CD4-positive, alpha-beta memory T cell (primary cell): ENCODE measurements at regions not wholly inside any gene's neighbourhood (a gene's known extent, or its start where the extent isn't known, plus 50 kb on each side); places are given as distances from the start of the nearest gene placed in this dataset.

Source experiments
- CTCF ChIA-PET: fragments of 350-600 bp; sonication (Branson Sonifier 250); formaldehyde crosslinking; loops from one replicate; lab custom pipeline; 2021; ENCODE audit warnings: inconsistent platforms; ENCODE audit not compliant: partially characterized antibody; lab: Charles Lee
- POLR2A ChIA-PET: fragments of 350-600 bp; sonication (Branson Sonifier 250); formaldehyde crosslinking; loops from one replicate; lab custom pipeline; 2021; ENCODE audit not compliant: partially characterized antibody; lab: Charles Lee
- DNase-seq, 5 donors: peaks; one replicate each; pipeline versions ENCODE4 v3.0.0 to v3.0.0-alpha.2; 2020 to 2022; ENCODE audit warnings: mixed read lengths in 1 of 5
- H3K27ac ChIP-seq: one replicate; pipeline ENCODE4 v1.7.0; 2013; ENCODE audit warnings: low read depth, low read length
- H3K27me3 ChIP-seq: 2 replicates; pipeline ENCODE4 v1.7.0; 2013; ENCODE audit warnings: mild to moderate bottlenecking, low read length, moderate library complexity; ENCODE audit not compliant: insufficient read depth
- H3K36me3 ChIP-seq: 2 replicates; pipeline ENCODE4 v1.7.0; 2013; ENCODE audit warnings: mild to moderate bottlenecking, low read length, moderate library complexity; ENCODE audit not compliant: insufficient read depth
- H3K4me1 ChIP-seq: 2 replicates; pipeline ENCODE4 v1.7.0; 2013; ENCODE audit warnings: mild to moderate bottlenecking, low read length, moderate library complexity; ENCODE audit not compliant: insufficient read depth
- H3K4me3 ChIP-seq, 2 donors: one replicate each; pipeline ENCODE4 v1.7.0; 2013; ENCODE audit warnings: low read length in 2 of 2, mild to moderate bottlenecking in 1 of 2
- H3K9me3 ChIP-seq, 2 donors: one replicate each; pipeline ENCODE4 v1.7.0; 2013; ENCODE audit warnings: low read length in 2 of 2, control low read depth in 1 of 2; ENCODE audit not compliant: control insufficient read depth in 1 of 2
- H3K27ac Mint-ChIP-seq, 7 donors: one replicate each; pipeline ENCODE4 v1.8.0; 2020 to 2021; ENCODE audit warnings: mixed read lengths in 7 of 7, mild to moderate bottlenecking in 6 of 7, inconsistent platforms in 3 of 7, moderate library complexity in 3 of 7
- H3K27me3 Mint-ChIP-seq, 2 donors: one replicate each; pipeline ENCODE4 v1.8.0; 2020 to 2021; ENCODE audit warnings: mixed read lengths in 2 of 2
- H3K36me3 Mint-ChIP-seq, 2 donors: one replicate each; pipeline ENCODE4 v1.8.0; 2020 to 2021; ENCODE audit warnings: mixed read lengths in 2 of 2, inconsistent platforms in 1 of 2, mild to moderate bottlenecking in 1 of 2
- H3K4me1 Mint-ChIP-seq, 4 donors: one replicate each; pipeline ENCODE4 v1.8.0; 2020 to 2021; ENCODE audit warnings: mixed read lengths in 4 of 4, mild to moderate bottlenecking in 1 of 4
- H3K4me3 Mint-ChIP-seq, 8 donors: one replicate each; pipeline ENCODE4 v1.8.0; 2020 to 2021; ENCODE audit warnings: mixed read lengths in 8 of 8, mild to moderate bottlenecking in 7 of 8, moderate library complexity in 6 of 8, inconsistent platforms in 3 of 8
- H3K9me3 Mint-ChIP-seq, 8 donors: one replicate each; pipeline ENCODE4 v1.8.0; 2020 to 2021; ENCODE audit warnings: mixed read lengths in 8 of 8, mild to moderate bottlenecking in 5 of 8, inconsistent platforms in 3 of 8, moderate library complexity in 1 of 8
- intact Hi-C: fragments of 100-400 bp; cut with micrococcal nuclease; formaldehyde crosslinking; loops from one replicate; pipeline ENCODE4 v1.15.1; 2023

GRCh38 chr2:78963881-78964280, 61.6 kb upstream of the REG3G start:
- Histone ChIP-seq H3K36me3 (no peaks in the 10 kb centered on the region), H3K27ac (no peak overlapping the region), H3K27me3 (no peaks in the 10 kb centered on the region), H3K9me3 (peaks cover 0 to 3% of the 10 kb centered on the region in 2 donors), H3K4me1 (no peaks in the 10 kb centered on the region), H3K4me3 (no peak overlapping the region)
- no peak overlapping the region for H3K27ac Mint-ChIP-seq
- no peaks in the 10 kb centered on the region for H3K4me1 Mint-ChIP-seq
- peaks cover 0 to 23% (median 11%) of the 10 kb centered on the region in 8 donors for H3K9me3 Mint-ChIP-seq
- H3K4me3 Mint-ChIP-seq = no peak overlapping the region
- intact Hi-C loops = no loop called here
- no peaks in the 10 kb centered on the region for H3K36me3 Mint-ChIP-seq
- no peaks in the 10 kb centered on the region for H3K27me3 Mint-ChIP-seq
- no peak for DNase-seq
- POLR2A ChIA-PET = no interaction called here
- CTCF ChIA-PET = no interaction called here

- no peaks in the 10 kb centered on the region for H3K36me3 Mint-ChIP-seq
- no peak overlapping the region for H3K4me3 Mint-ChIP-seq
- Histone ChIP-seq H3K27me3 (no peaks in the 10 kb centered on the region), H3K4me1 (no peaks in the 10 kb centered on the region), H3K9me3 (no peaks in the 10 kb centered on the region), H3K36me3 (no peaks in the 10 kb centered on the region), H3K4me3 (no peak overlapping the region), H3K27ac (no peak overlapping the region)
- no peak overlapping the region for H3K27ac Mint-ChIP-seq
- H3K9me3 Mint-ChIP-seq = peaks cover 0 to 22% (median 10%) of the 10 kb centered on the region in 8 donors
- no peaks in the 10 kb centered on the region for H3K4me1 Mint-ChIP-seq
- ChIA-PET CTCF (no interaction called here), POLR2A (no interaction called here)
- intact Hi-C loops = no loop called here
- DNase-seq = no peak
- no peaks in the 10 kb centered on the region for H3K27me3 Mint-ChIP-seq
Observed at GRCh38 chr2:78967294-78967693, 58.2 kb upstream of the REG3G start.

- Histone ChIP-seq H3K9me3 (no peaks in the 10 kb centered on the region), H3K4me1 (no peaks in the 10 kb centered on the region), H3K27ac (no peak overlapping the region), H3K36me3 (no peaks in the 10 kb centered on the region), H3K4me3 (no peak overlapping the region), H3K27me3 (no peaks in the 10 kb centered on the region)
- no peak overlapping the region for H3K27ac Mint-ChIP-seq
- H3K4me3 Mint-ChIP-seq = no peak overlapping the region
- peaks cover 0 to 23% (median 6%) of the 10 kb centered on the region in 8 donors for H3K9me3 Mint-ChIP-seq
- H3K4me1 Mint-ChIP-seq = no peaks in the 10 kb centered on the region
- ChIA-PET CTCF (no interaction called here), POLR2A (no interaction called here)
- DNase-seq = no peak
- intact Hi-C loops = no loop called here
- no peaks in the 10 kb centered on the region for H3K36me3 Mint-ChIP-seq
- H3K27me3 Mint-ChIP-seq = no peaks in the 10 kb centered on the region
Observed at GRCh38 chr2:78973630-78974029, 51.9 kb upstream of the REG3G start.
